Ishikawa (cell line): ENCODE measurements at regions not wholly inside any gene's neighbourhood (a gene's known extent, or its start where the extent isn't known, plus 50 kb on each side); places are given as distances from the start of the nearest gene placed in this dataset.

Source experiments
- EP300 ChIP-seq: IDR thresholded peaks from 2 replicates; pipeline ENCODE4 v1.6.1; 2012; ENCODE audit warnings: borderline replicate concordance
- MAX ChIP-seq: IDR thresholded peaks from 2 replicates; pipeline ENCODE4 v1.6.1; 2012
- USF1 ChIP-seq: IDR thresholded peaks from 2 replicates; pipeline ENCODE4 v1.6.1; 2012

- TF ChIP-seq EP300 (no peak), USF1 (no peak), MAX (no peak)
These were observed 93.5 kb upstream of the NEDD4L start for GRCh38 chr18:57950542-57950941.
